ENCODE measurements at regions not wholly inside any gene's neighbourhood (a gene's known extent, or its start where the extent isn't known, plus 50 kb on each side); places are given as distances from the start of the nearest gene placed in this dataset.

- TF ChIP-seq CTCF (IDR thresholded peaks at IDR 0.05) (no peak), POLR2A (IDR thresholded peaks at IDR 0.05) (no peak)
Observed at GRCh38 chr5:15103864-15104263, 232.3 kb upstream of the ANKH start.
